Lung microvascular endothelial cell (primary cell): ENCODE measurements at regions not wholly inside any gene's neighbourhood (a gene's known extent, or its start where the extent isn't known, plus 50 kb on each side); places are given as distances from the start of the nearest gene placed in this dataset.
"Not testable (repeated sequence)": the region's sequence is repeated elsewhere in the genome, so short reads cannot be mapped to it uniquely, and the experiment has no call there.

Experiments used
- DNase-seq, 2 donors: peaks; one replicate each; pipeline versions ENCODE4 v3.0.0 to v3.0.0-alpha.2; 2010; ENCODE audit warnings: low read depth in 2 of 2

GRCh38 chr21:5103880-5104561 is 5417.4 kb upstream of the TPTE start:
- DNase-seq, result not testable (repeated sequence)

- DNase-seq, result not testable (repeated sequence)
Measured at GRCh38 chr21:5104562-5104928, 5416.8 kb upstream of the TPTE start.

- not testable (repeated sequence) for DNase-seq
Measured at GRCh38 chr21:5105939-5106708, 5415.3 kb upstream of the TPTE start.

GRCh38 chr21:5106767-5107464 is 5414.5 kb upstream of the TPTE start:
- not testable (repeated sequence) for DNase-seq

GRCh38 chr21:5107637-5108036 is 5413.7 kb upstream of the TPTE start:
- not testable (repeated sequence) for DNase-seq

- DNase-seq, result not testable (repeated sequence)
Measured at GRCh38 chr21:5108048-5108775, 5413.2 kb upstream of the TPTE start.

- DNase-seq, result not testable (repeated sequence)
Measured at GRCh38 chr21:5111197-5111596, 5410.2 kb upstream of the TPTE start.

- not testable (repeated sequence) for DNase-seq
Measured at GRCh38 chr21:5113092-5113491, 5408.3 kb upstream of the TPTE start.

GRCh38 chr21:5114468-5114867 is 5406.9 kb upstream of the TPTE start:
- DNase-seq, result not testable (repeated sequence)

GRCh38 chr21:5114893-5115645 is 5406.3 kb upstream of the TPTE start:
- DNase-seq, result not testable (repeated sequence)

- DNase-seq, result not testable (repeated sequence)
Measured at GRCh38 chr21:5115646-5116343, 5405.6 kb upstream of the TPTE start.

GRCh38 chr21:5116344-5117123 is 5404.8 kb upstream of the TPTE start:
- not testable (repeated sequence) for DNase-seq

- not testable (repeated sequence) for DNase-seq
Measured at GRCh38 chr21:5117135-5117534, 5404.2 kb upstream of the TPTE start.

- DNase-seq, result not testable (repeated sequence)
Measured at GRCh38 chr21:5117666-5118295, 5403.6 kb upstream of the TPTE start.

- not testable (repeated sequence) for DNase-seq
Measured at GRCh38 chr21:5118296-5118679, 5403.1 kb upstream of the TPTE start.

- not testable (repeated sequence) for DNase-seq
Measured at GRCh38 chr21:5119179-5119578, 5402.2 kb upstream of the TPTE start.

- DNase-seq, result peak; percentile 35 to 53
Measured at GRCh38 chr21:5121399-5121798, 5400.0 kb upstream of the TPTE start.

GRCh38 chr21:5121849-5122248 is 5399.5 kb upstream of the TPTE start:
- DNase-seq, result not testable (repeated sequence)

- DNase-seq, result not testable (repeated sequence)
Measured at GRCh38 chr21:5123655-5124054, 5397.7 kb upstream of the TPTE start.
